ENCODE measurements at regions not wholly inside any gene's neighbourhood (a gene's known extent, or its start where the extent isn't known, plus 50 kb on each side); places are given as distances from the start of the nearest gene placed in this dataset.
"Not testable (repeated sequence)": the region's sequence is repeated elsewhere in the genome, so short reads cannot be mapped to it uniquely, and the experiment has no call there.

DNA sequence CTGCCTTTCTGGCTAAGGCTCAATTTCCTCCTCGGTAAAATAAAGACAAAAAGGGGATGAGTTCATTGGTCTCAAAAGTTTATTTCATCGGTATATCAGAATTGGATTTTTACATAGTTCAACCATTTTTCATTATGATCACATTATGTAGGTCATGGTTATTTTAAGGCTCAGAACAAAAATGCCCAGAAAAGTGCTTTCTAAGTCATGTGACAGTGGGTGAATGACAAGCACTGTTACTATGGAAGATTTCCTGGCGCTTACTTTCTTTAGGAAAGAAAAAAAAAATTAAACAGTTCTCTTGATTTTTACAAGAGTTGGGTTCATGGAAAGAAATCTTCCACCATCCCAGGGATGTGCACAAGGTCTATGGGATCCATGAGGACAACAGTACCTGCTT, 117.9 kb upstream of the CES5A start:
- Histone ChIP-seq H3K27me3 (ENCODE audit: control insufficient read depth, low read length) (no peaks in the 10 kb centered on the region), H3K27ac (ENCODE audit: low read depth, low read length) (no peak overlapping the region), H3K79me2 (ENCODE audit: control insufficient read depth, low read length) (no peaks in the 10 kb centered on the region), H3K9me2 (replicated peaks; ENCODE audit: control insufficient read depth, low read length) (no peaks in the 10 kb centered on the region), H3K4me3 (ENCODE audit: low read length) (no peak overlapping the region), H4K20me1 (ENCODE audit: control insufficient read depth, insufficient read depth, low read depth, low read length) (no peaks in the 10 kb centered on the region), H3F3A (ENCODE audit: control insufficient read depth, insufficient read depth) (no peaks in the 10 kb centered on the region), H3K36me3 (ENCODE audit: control insufficient read depth, low read length) (no peaks in the 10 kb centered on the region), H3K4me1 (ENCODE audit: control insufficient read depth, low read length) (no peaks in the 10 kb centered on the region), H3K9me3 (ENCODE audit: control insufficient read depth, insufficient read depth, low read length) (no peaks in the 10 kb centered on the region), H3K4me2 (ENCODE audit: low read length) (no peak overlapping the region)
- TF ChIP-seq, protein P1, sequence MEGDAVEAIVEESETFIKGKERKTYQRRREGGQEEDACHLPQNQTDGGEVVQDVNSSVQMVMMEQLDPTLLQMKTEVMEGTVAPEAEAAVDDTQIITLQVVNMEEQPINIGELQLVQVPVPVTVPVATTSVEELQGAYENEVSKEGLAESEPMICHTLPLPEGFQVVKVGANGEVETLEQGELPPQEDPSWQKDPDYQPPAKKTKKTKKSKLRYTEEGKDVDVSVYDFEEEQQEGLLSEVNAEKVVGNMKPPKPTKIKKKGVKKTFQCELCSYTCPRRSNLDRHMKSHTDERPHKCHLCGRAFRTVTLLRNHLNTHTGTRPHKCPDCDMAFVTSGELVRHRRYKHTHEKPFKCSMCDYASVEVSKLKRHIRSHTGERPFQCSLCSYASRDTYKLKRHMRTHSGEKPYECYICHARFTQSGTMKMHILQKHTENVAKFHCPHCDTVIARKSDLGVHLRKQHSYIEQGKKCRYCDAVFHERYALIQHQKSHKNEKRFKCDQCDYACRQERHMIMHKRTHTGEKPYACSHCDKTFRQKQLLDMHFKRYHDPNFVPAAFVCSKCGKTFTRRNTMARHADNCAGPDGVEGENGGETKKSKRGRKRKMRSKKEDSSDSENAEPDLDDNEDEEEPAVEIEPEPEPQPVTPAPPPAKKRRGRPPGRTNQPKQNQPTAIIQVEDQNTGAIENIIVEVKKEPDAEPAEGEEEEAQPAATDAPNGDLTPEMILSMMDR (IDR thresholded peaks at IDR 0.05; ENCODE audit: low read depth, low read length, poor library complexity, severe bottlenecking) = no peak
- no peak for TF ChIP-seq EZH2phosphoT487 (IDR thresholded peaks at IDR 0.05; ENCODE audit: borderline replicate concordance, low read length)

DNA sequence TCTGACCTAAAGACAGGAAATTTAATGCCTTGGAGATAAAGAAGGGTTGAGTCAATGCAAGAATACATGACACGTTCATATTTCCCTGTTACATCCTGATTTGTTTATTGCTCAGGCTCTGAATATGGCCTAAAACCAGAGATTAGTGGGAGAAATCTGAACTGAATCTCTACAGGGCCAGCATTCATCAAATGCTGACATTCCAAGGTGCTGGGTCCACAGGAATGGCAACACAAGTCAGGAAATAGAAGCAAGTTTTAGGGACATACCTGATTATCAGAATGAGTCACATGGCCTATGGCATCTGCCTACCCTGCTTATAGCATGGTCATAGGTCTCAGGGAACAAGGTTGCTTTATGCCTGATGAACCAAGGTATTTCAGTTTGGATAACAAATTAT, 117.4 kb upstream of the CES5A start:
- Histone ChIP-seq H3K36me3 (ENCODE audit: control insufficient read depth, low read length) (no peaks in the 10 kb centered on the region), H3K4me2 (ENCODE audit: low read length) (no peak overlapping the region), H3K4me3 (ENCODE audit: low read length) (no peak overlapping the region), H3K27me3 (ENCODE audit: control insufficient read depth, low read length) (no peaks in the 10 kb centered on the region), H4K20me1 (ENCODE audit: control insufficient read depth, insufficient read depth, low read depth, low read length) (no peaks in the 10 kb centered on the region), H3F3A (ENCODE audit: control insufficient read depth, insufficient read depth) (no peaks in the 10 kb centered on the region), H3K9me3 (ENCODE audit: control insufficient read depth, insufficient read depth, low read length) (no peaks in the 10 kb centered on the region), H3K79me2 (ENCODE audit: control insufficient read depth, low read length) (no peaks in the 10 kb centered on the region), H3K9me2 (replicated peaks; ENCODE audit: control insufficient read depth, low read length) (no peaks in the 10 kb centered on the region), H3K27ac (ENCODE audit: low read depth, low read length) (no peak overlapping the region), H3K4me1 (ENCODE audit: control insufficient read depth, low read length) (no peaks in the 10 kb centered on the region)
- TF ChIP-seq EZH2phosphoT487 (IDR thresholded peaks at IDR 0.05; ENCODE audit: borderline replicate concordance, low read length) = no peak
- TF ChIP-seq, protein P1 (IDR thresholded peaks at IDR 0.05; ENCODE audit: low read depth, low read length, poor library complexity, severe bottlenecking) = no peak

DNA sequence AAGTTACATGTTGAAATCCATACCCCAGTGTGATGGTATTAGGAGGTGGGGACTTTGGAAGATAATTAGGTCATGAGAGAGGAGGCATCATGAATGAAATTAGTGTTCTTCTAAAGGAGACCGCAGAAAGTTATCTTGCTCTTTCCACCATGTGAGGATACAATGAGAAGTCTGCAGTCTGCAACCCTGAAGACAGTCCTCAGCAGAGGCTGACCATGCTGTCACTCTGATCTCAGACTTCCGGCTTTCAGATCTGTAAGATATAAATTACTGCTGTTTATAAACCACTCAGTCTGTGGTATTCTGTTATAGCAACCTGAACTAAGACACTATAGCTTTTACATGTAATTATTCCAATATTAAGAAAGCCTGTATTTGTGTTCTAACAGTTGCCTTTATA, 116.7 kb upstream of the CES5A start:
- no peaks in the 10 kb centered on the region for H3K9me3 ChIP-seq (ENCODE audit: control insufficient read depth, insufficient read depth, low read length)
- no peaks in the 10 kb centered on the region for H4K20me1 ChIP-seq (ENCODE audit: control insufficient read depth, insufficient read depth, low read depth, low read length)
- no peaks in the 10 kb centered on the region for H3K27me3 ChIP-seq (ENCODE audit: control insufficient read depth, low read length)
- no peak overlapping the region for H3K4me3 ChIP-seq (ENCODE audit: low read length)
- no peak overlapping the region for H3K27ac ChIP-seq (ENCODE audit: low read depth, low read length)
- no peaks in the 10 kb centered on the region for H3K4me1 ChIP-seq (ENCODE audit: control insufficient read depth, low read length)
- TF ChIP-seq EZH2phosphoT487 (IDR thresholded peaks at IDR 0.05; ENCODE audit: borderline replicate concordance, low read length) = no peak
- TF ChIP-seq, protein P1 (IDR thresholded peaks at IDR 0.05; ENCODE audit: low read depth, low read length, poor library complexity, severe bottlenecking) = no peak
- H3K79me2 ChIP-seq (ENCODE audit: control insufficient read depth, low read length) = no peaks in the 10 kb centered on the region
- H3K36me3 ChIP-seq (ENCODE audit: control insufficient read depth, low read length) = no peaks in the 10 kb centered on the region
- no peaks in the 10 kb centered on the region for H3K9me2 ChIP-seq (replicated peaks; ENCODE audit: control insufficient read depth, low read length)
- no peak overlapping the region for H3K4me2 ChIP-seq (ENCODE audit: low read length)
- H3F3A ChIP-seq (ENCODE audit: control insufficient read depth, insufficient read depth) = no peaks in the 10 kb centered on the region

DNA sequence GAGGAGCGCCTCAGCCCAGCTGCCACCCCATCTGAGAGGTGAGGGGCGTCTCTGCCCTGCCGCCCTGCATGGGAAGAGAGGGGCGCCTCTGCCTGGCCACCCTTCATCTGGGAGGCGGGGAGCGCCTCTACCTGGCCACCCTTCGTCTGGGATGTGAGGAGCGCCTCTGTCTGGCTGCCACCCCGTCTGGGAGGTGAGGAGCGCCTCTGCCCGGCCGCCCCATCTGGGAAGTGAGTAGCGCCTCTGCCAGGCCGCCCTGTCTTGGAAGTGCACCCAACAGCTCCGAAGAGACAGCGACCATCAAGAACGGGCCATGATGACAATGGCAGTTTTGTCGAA, 114.4 kb upstream of the CES5A start:
- Histone ChIP-seq H3K27ac (ENCODE audit: low read depth, low read length) (no peak overlapping the region), H3K9me2 (replicated peaks; ENCODE audit: control insufficient read depth, low read length) (no peaks in the 10 kb centered on the region), H3K9me3 (ENCODE audit: control insufficient read depth, insufficient read depth, low read length) (no peaks in the 10 kb centered on the region), H4K20me1 (ENCODE audit: control insufficient read depth, insufficient read depth, low read depth, low read length) (no peaks in the 10 kb centered on the region), H3K4me3 (ENCODE audit: low read length) (no peak overlapping the region), H3K79me2 (ENCODE audit: control insufficient read depth, low read length) (no peaks in the 10 kb centered on the region), H3K4me2 (ENCODE audit: low read length) (no peak overlapping the region), H3K36me3 (ENCODE audit: control insufficient read depth, low read length) (no peaks in the 10 kb centered on the region), H3K27me3 (ENCODE audit: control insufficient read depth, low read length) (no peaks in the 10 kb centered on the region), H3F3A (ENCODE audit: control insufficient read depth, insufficient read depth) (no peaks in the 10 kb centered on the region), H3K4me1 (ENCODE audit: control insufficient read depth, low read length) (no peaks in the 10 kb centered on the region)
- no peak for TF ChIP-seq EZH2phosphoT487 (IDR thresholded peaks at IDR 0.05; ENCODE audit: borderline replicate concordance, low read length)
- TF ChIP-seq, protein P1 (IDR thresholded peaks at IDR 0.05; ENCODE audit: low read depth, low read length, poor library complexity, severe bottlenecking) = no peak

DNA sequence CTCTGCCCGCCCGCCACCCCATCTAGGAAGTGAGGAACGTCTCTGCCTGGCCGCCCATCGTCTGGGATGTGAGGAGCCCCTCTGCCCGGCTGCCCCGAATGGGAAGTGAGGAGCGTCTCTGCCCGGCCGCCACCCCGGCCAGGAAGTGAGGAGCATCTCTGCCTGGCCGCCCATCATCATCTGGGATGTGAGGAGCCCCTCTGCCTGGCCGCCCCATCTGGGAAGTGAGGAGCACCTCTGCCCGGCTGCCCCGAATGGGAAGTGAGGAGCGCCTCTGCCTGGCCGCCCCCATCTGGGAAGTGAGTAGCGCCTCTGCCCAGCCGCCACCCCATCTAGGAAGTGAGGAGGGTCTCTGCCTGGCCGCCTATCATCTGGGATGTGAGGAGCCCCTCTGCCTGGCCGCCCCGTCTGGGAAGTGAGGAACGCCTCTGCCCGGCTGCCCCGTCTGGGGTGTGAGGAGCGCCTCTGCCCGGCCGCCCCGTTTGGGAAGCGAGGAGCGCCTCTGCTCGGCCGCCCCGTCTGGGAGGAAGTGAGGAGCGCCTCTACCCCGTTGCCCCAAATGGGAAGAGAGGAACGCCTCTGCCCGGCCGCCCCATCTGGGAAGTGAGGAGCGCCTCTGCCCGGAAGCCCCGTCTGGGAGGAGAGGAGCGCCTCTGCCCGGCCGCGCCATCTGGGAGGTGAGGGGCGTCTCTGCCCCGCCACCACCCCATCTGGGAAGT, 113.8 kb upstream of the CES5A start:
- H3K27ac ChIP-seq (ENCODE audit: low read depth, low read length) = not testable (repeated sequence)

More for the DNA sequence above, 113.8 kb upstream of the CES5A start:
- not testable (repeated sequence) for H3F3A ChIP-seq (ENCODE audit: control insufficient read depth, insufficient read depth); H3K4me3 ChIP-seq (ENCODE audit: low read length); H3K4me1 ChIP-seq (ENCODE audit: control insufficient read depth, low read length); H3K9me2 ChIP-seq (replicated peaks; ENCODE audit: control insufficient read depth, low read length); H3K79me2 ChIP-seq (ENCODE audit: control insufficient read depth, low read length); H3K4me2 ChIP-seq (ENCODE audit: low read length); H3K27me3 ChIP-seq (ENCODE audit: control insufficient read depth, low read length); H4K20me1 ChIP-seq (ENCODE audit: control insufficient read depth, insufficient read depth, low read depth, low read length); H3K9me3 ChIP-seq (ENCODE audit: control insufficient read depth, insufficient read depth, low read length); H3K36me3 ChIP-seq (ENCODE audit: control insufficient read depth, low read length)
